ENCODE measurements at regions not wholly inside any gene's neighbourhood (a gene's known extent, or its start where the extent isn't known, plus 50 kb on each side); places are given as distances from the start of the nearest gene placed in this dataset.
"Not testable (repeated sequence)": the region's sequence is repeated elsewhere in the genome, so short reads cannot be mapped to it uniquely, and the experiment has no call there.

DNA sequence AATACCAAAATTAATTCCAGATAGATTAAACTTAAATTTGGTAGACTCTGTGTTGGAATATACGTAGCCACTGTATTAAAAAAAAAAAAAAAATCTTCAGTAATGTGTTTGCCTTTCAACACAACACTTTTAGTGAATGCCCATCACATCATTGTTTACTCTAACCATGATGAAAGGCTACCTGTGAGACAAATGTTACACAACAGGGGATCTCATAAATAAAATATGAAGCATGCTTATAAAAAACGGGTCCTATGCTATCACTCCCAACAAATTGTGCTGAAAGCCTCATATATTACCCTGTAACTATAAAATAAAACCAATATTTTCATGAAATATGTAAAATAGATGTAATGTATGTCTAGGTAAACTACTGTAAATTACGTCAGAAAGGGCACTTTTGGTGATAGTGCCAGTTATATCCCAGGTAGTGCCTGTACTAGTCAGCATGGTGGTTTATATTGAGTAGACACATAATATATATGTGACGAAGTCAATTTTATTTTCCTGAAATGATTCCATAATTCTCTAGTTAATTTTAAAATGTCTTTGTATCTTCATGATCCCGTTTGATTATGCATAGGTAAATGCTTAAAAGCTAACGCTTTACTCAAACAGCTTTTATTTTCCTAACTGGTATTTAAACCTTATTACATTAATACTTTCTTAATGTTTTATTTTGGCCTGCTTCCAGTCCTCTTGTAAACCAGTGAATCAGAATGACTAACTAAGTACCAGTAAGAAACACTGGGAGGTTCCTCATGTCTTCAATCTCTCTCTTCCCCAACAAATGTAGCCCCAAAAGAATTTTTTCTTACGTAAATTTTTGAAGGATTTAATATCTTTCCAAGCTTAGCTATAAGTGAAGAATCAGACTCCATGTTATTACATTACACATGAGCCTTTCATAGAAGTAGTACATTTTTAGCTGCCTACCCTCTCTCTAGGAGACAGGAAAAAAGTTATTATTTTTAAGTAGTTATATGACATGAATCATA, 420.3 kb downstream of the GABRG2 start:
- no peak for DNase-seq

DNA sequence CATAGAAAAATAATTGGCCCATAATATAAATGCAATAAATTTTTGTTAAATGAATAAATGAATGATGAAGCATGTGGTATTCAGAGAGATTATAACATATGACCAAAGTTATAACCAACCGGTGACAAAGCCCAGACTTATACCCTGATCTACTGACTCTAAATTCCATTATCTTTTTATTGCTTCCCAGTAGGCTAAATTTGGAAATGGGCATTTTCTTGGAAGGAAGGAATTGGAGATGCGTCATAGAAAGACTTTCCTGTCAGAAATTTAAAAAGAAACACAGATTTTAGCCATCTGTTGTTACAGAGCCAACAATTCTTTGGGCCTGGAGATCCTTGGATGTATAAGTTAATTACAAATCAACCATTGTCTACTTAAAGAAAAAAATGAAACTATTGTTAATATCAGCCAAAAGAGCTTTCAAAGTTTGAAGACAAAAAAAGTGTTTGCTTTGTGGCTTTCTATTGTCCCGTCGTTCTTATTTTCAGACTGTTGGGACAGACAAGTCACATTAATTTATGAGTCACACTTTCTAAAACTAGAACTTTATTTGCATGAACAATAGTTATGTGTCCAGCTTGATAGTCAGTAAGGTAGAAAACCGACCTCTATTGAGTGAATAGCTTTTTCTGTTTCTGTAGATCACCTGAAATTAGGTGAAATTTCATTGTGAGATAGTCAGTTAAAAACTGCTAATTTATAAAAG, 428.7 kb downstream of the GABRG2 start:
- DNase-seq, result no peak

DNA sequence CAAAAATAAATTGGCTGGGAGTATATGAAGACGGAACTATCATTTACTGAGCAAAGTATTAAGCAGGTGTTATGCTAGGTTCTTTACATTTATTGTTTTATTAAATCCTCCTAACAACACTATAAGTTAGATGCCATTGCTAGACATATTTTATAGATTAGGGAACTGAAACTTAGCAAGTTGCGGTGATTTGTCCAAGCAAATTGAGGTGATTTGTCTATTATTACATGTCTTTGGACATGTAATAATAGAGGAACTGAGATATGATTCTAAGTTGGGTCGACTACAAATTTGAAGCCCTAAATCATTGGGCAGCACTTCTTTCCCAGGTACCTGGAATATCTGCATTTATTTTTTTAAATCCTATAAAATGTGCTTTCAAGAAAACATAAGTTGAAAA, 429.9 kb downstream of the GABRG2 start:
- no peak for DNase-seq

DNA sequence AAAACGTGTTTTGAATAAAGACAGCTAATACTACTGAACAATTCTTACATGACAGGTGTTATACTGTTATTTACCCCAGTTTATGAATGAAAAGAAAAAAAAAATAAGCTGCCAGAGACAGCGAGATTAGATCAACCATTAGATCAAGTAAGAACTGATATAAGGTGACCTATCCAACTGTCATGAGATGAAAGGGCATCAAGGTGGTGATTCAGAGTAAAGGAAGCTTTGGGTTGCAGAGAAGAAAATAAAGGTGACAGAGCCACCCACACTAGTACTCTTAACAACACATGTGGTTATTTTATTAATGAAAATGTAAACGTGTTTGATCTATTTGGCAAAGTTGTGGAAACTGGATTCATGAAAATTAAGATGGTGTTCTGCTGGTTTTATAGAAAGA, 435.2 kb downstream of the GABRG2 start:
- no peak for DNase-seq

DNA sequence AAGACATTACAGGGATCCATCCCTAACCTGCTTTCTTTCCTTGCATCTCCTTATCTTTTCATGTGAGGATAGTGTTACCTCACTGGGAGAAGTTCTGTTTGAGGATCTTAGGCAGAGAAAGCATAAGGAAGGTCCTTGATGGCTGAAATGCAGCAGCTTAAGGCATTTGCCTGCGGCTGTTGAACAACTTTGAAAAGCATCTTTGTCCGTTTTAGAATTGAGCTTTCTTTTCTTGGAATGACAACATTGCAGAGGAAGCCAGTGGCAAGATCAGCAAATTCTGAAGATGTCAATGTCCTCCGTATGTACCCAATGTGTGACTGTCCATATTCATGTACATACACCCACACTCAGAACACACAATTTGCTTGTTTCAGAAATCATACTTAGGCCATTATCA, 436.2 kb downstream of the GABRG2 start:
- no peak for DNase-seq

DNA sequence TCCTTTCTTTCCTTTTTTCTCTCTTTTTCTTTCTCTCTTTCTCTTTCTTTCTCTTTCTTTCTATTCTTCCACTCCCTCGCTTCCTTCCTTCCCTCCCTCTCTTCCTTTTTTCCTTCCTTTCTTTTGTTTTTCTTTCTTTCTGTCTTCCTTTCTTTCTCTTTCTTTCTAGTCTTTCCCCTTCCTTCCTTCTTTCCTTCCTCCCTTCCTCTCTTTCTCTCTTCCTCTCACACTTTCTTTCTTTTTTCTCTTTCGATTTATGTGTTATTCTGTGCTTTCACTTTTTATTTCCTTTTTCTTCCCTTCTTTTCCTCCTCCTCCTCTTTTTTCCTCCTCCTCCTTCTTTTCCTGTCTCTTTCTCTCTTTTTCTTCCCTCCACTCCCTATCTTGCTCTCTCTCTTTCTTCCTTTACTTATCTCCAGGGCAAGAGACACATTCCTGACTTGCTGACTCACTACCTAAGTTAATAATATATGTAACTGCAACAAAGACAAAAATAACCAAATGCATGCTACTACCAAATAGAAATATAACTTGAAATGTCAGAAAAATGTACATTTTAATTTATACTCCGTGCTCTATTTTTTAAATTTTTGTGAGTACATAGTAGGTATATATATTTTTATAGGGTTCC, 445.5 kb downstream of the GABRG2 start:
- DNase-seq, result no peak

DNA sequence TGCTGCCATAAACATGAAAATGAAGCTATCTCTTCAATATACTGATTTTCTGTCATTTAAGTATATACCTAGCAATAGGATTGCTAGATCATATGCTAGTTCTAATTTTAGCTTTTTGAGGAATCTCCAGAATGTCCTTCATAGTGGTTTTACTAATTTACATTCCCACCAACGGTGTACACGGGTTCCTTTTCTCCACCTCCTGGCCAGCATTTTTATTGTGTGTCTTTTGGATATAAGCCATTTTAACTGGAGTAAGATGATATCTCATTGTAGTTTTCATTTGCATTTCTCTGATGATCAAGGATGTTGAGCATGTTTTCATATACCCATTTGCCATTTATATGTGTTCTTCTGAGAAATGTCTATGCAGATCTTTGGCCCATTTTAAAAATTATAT, 446.5 kb downstream of the GABRG2 start:
- DNase-seq, result no peak

DNA sequence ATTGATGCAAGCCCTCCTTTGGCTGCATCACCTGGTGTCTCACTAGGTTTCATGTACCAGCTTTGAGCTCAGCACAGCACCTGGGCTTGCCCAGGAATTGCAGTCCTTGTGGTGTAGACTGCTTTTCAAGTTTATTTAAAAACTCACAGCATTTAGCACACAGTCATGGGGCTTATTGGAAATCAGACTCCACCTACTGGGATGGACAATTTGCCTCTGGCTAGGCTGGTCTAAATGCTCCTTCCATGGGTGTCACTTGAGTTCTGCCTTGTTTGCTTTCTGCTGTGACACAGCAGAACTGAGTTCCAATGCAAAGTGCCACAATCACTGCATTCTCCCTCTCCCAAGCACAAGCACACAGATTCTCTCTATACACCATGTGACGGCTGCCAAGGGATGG, 453.3 kb downstream of the GABRG2 start:
- no peak for DNase-seq

DNA sequence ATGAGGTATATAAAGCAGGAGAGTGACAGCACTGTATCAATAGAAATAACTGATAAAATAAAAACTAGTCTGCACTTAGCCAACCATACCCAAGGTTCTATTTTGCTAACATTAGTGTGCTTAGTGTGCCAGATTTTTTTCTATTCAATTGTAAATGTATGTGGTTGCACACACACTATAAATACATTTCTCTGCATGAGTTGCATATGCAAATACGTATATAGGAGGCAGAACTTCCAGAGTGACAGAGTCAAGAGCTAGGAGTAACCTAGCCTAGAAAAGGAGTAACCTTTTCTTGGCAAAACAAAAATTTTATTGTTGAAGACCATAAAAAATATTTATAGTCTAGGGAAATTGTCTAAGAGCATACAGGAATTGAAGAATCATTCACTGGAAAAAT, 461.6 kb downstream of the GABRG2 start:
- DNase-seq, result no peak

DNA sequence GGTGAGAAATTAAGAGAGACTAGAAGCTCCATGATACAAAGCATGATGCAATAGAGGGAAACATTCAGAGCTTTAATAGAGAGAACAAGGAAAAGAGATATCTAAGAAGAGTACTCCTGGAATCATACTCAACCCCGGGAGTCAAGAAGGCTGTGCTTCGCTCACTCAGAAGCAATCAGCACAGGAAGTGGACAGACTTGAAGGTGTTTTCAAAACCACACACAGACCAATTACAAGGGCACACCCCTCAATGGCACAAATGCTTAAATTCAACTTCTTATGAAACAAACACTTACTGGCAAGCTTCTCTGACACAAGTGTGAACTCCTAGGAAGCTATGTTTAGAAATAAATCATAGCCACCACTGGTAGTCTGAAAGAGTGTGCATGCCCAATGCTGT, 462.3 kb downstream of the GABRG2 start:
- no peak for DNase-seq

DNA sequence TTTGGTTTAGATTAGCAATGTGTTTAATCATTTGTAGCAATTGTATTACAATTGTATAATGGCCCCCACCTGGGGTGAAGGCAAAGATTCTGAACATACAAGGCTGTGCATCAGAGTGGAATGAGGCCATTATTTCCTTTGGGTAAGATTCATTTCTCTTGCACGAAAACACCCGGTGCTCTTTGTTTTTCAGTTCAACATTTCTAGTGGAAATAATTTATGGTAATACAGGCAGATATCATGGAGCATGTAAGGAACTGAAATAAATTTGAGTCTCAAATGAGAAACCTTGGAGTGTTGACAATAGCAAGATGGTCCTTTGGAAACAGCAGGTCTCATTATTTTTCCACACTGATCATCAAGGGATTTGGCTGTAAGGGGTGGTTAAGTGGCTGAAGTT, 475.9 kb downstream of the GABRG2 start:
- DNase-seq, result no peak

DNA sequence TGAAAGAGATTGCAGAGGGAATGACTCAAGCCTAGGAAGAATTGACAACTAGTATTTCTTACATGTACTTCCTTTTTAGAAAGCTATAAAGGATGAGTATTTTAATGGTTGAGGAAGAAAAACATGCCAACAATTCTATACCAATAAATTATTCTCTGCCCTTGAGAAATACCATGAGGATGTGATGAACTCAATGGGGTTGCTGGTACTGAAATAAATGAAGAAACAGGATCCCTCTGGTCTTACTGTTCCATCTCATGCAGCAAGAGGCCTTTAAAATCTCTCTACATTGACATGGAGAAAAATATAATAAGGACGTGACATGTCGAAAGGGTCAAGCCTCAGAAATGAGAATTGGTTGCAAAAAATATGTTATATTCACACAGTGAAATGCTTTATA, 477.3 kb downstream of the GABRG2 start:
- no peak for DNase-seq

DNA sequence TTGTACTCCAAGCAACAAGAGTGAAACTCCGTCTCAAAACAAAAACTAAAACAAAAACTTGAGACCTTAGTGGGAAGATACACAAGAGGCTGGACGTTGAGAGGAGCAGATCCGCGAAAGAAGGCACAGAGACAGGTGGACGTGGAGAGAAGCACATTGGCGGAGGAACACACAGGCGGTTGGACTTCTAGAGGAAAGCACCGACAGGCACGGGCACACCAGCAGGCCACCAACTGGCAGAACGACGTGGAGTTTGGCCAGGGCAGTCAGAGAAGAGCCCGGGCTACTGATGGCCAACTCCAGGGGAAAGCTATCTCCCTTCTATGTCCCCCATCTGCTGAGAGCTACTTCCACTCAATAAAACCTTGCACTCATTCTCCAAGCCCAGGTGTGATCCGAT, 482.7 kb downstream of the GABRG2 start:
- no peak for DNase-seq

DNA sequence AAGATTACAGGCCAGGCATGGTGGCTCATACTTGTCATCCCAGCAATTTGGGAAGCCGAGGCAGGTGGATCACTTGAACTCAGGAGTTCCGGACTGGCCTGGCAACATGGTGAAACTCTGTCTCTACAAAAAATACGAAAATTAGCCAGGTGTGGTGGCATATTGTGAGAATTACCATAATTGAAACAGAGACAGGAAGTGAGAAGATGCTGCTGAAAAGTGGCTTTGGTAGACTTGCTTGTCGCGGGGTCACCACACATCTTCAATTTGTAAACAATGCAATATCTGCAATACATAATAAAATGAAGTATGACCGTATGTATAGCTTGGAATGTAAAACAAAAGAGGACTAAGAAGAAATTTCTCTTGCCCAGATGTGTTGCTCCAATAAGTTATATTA, 490.5 kb downstream of the GABRG2 start:
- no peak for DNase-seq

DNA sequence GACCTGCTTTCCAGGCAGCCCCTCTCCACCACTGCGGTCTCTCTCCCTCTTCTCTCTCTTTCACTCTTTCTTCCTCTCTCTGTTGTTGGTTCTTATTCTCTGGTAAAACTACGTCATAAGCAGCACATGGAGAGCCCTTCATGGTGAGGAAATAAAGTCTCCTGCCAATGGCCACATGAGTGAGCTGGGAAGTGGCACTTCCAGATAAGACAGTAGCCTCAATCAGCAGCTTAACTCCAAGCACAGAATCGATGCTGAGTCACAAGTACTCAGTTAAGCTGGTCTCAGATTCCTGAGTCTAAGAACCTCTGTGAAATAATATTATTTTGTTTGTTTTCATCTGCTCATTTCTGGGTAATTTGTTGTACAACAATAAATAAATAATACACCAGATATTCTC, 500.1 kb downstream of the GABRG2 start:
- DNase-seq, result no peak

DNA sequence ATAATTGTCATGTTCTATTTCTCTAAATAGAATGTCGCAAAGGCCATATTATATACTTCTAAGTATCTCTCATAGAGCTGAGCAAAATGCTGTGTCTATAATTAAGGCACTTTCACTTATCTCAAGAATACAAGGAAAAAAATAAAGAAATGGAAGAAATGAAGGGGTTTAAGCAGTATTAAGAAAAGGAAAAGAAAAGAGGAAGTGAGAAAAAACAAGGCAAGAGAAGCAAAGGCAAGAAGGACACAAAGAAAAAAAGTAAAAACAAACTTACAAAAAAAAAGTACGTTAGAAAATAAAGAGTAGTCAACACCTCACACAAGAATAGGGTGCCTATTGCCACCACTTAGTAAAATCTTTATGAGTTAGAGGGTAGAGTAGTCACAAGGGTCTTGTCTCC, 506.2 kb downstream of the GABRG2 start:
- no peak for DNase-seq

DNA sequence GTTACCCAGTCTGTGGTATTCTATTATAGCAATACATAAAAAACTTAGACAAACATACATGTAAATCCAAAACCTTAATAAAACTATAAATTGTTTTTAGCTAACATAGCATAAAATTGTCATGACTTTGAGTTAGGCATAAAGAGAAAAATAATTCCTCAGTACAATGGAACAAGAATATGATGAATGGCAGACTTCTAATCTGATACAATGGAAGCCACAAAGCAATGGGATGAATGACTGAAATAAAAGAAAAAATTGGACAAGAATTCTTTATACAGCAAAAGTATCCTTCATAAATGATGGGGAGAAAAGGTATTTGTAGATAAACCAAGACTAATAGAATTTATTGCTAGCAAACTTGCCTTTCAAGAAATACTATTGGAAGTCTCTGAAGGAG, 524.2 kb downstream of the GABRG2 start:
- no peak for DNase-seq

DNA sequence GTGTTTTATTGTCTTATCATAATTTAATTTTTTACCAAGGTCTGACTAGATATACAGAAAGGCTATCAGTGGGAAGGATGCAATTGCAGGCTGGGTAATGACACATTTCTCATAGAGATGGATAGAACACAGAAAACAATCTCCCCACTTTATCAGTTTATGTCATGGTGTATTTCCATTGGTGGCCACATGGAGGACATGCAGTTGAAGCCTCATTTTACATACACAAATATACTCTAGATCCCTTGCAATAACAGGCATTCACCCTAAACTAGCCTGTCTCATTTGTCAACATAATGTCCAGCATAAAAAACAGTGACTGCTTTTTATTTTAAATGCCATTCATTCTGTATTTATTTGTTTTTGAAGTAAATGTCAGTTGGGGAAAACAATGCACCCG, 526.3 kb downstream of the GABRG2 start:
- no peak for DNase-seq

DNA sequence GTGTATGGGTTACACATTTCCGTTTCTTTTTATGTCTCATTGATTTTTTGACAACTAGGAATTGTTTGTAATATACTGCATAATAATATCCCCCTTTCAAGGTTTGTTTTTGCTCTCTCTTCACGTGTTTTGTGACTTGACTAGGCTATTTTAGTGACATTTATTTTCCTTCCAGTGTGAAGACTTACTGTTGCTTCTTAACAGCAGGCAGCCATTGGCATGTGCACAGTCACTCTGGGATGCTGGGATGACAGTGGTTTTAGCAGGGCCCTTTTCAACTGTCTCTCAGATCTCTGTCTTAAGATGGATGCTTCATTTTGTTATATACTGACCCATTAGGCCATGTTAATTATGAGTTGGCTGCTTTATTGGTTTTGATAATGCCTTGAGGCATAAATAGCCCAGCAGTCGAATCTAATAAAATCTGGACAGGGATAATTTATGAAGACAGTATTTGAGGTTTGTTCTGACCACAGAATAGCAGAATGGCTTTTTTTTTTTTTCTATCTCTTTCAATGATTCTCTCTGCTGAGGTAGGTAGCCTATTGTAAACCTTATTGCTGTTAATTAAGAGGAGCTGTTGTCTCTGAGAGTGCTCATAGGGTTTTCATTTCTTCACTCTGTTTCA, 536.0 kb downstream of the GABRG2 start:
- no peak for DNase-seq

DNA sequence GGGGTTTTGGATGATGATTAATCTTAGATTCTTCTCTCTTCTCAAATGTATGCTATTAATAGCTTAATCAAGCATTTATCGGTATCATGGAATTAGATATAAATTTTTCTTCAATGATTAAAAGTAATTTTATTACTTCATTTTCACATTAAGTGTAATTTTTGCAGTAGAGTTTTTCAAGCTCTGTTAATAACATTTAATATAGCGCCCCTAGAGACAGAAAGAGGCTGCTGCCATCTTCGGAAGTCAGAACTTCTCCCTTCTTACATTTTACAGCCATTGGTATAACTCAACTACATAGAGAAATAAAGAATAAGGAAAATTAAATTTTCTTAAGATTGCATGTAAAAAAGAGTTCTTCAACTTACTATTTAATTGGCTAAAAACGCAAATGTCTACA, 540.3 kb downstream of the GABRG2 start:
- no peak for DNase-seq

DNA sequence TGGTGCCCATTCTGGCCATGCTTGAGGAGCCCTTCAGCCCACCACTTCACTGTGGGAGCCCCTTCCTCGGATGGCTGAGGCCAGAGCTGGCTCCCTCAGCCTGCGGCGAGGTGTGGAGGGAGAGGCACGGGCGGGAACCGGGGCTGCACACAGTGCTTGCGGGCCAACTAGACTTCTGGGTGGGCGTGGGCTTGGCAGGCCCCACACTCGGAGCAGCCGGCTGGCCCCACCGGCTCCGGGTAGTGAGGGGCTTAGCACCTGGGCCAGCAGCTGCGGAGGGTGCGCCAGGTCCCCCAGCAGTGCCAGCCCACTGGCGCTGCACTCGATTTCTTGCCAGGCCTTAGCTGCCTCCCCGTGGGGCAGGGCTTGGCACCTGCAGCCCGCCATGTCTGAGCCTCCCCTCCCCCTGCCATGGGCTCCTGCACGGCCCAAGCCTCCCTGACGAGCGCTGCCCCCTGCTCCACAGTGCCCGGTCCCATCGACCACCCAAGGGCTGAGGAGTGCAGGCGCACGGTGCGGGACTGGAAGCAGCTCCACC, 554.2 kb downstream of the GABRG2 start:
- not testable (repeated sequence) for DNase-seq

DNA sequence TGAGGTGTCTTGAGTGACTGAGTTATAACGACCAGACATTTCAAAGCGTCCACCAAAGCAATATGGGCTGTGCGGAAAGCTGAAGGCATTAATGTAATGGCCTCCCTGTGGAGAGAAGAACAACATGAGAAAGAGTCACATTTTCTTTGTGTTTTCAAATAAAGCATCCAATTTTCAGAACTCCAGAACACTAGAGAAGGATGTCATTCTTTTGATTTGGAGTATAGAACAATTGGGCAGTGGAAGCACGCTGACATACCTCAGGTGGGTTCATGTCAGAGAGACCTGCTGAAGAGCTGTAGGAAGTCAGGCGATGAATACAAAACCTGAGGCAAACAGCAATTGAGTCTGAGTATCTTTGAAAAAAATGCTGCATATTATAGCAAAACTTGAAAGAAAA, 556.5 kb downstream of the GABRG2 start:
- no peak for DNase-seq

DNA sequence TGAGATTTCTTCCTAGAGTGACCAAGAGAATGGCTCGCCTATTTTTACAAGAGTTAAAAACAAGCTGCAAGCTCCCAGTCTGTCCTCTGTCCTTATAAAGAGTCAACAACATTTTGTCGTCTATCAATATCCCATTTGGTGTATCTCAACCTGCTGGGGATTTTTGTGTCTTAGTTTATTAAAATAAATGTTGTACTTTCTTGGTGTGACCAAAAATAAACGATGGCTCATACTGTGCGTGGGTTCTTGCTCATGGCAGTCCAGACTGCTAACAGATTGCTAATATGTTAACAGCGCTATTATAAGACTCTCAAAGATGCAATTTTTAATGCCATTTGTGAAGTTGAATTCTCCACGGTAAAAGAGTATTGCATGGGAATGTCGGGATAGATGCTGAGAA, 569.9 kb downstream of the GABRG2 start:
- DNase-seq, result no peak
